GM21390 (cell line): ENCODE measurements at regions not wholly inside any gene's neighbourhood (a gene's known extent, or its start where the extent isn't known, plus 50 kb on each side); places are given as distances from the start of the nearest gene placed in this dataset.
"Not testable (repeated sequence)": the region's sequence is repeated elsewhere in the genome, so short reads cannot be mapped to it uniquely, and the experiment has no call there.

Source experiments
- ATAC-seq: cut with Tn5 transposase; IDR thresholded peaks from one replicate; pipeline ENCODE4 v1.9.1; 2021; ENCODE audit not compliant: unreplicated experiment

GRCh38 chr20:11691766-11692165 is 225.9 kb upstream of the BTBD3 start:
- no peak for ATAC-seq

GRCh38 chr20:11692567-11692966 is 225.1 kb upstream of the BTBD3 start:
- no peak for ATAC-seq

GRCh38 chr20:11694467-11694866 is 223.2 kb upstream of the BTBD3 start:
- no peak for ATAC-seq

GRCh38 chr20:11697055-11697454 is 220.6 kb upstream of the BTBD3 start:
- no peak for ATAC-seq

- no peak for ATAC-seq
Measured at GRCh38 chr20:11697646-11698045, 220.0 kb upstream of the BTBD3 start.

- no peak for ATAC-seq
Measured at GRCh38 chr20:11698124-11698523, 219.6 kb upstream of the BTBD3 start.

- no peak for ATAC-seq
Measured at GRCh38 chr20:11700831-11701230, 216.9 kb upstream of the BTBD3 start.

GRCh38 chr20:11702721-11703518 is 214.8 kb upstream of the BTBD3 start:
- ATAC-seq: no peak

- ATAC-seq: no peak
Measured at GRCh38 chr20:11705512-11705911, 212.2 kb upstream of the BTBD3 start.

- ATAC-seq: not testable (repeated sequence)
Measured at GRCh38 chr20:11708223-11708622, 209.5 kb upstream of the BTBD3 start.

GRCh38 chr20:11711214-11711613 is 206.5 kb upstream of the BTBD3 start:
- no peak for ATAC-seq

GRCh38 chr20:11712639-11713160 is 205.0 kb upstream of the BTBD3 start:
- no peak for ATAC-seq

- no peak for ATAC-seq
Measured at GRCh38 chr20:11714886-11715285, 202.8 kb upstream of the BTBD3 start.

GRCh38 chr20:11716239-11716944 is 201.3 kb upstream of the BTBD3 start:
- no peak for ATAC-seq

GRCh38 chr20:11716945-11717248 is 200.8 kb upstream of the BTBD3 start:
- ATAC-seq: no peak

GRCh38 chr20:11717562-11717961 is 200.1 kb upstream of the BTBD3 start:
- ATAC-seq: no peak

GRCh38 chr20:11718474-11719094 is 199.1 kb upstream of the BTBD3 start:
- no peak for ATAC-seq

- ATAC-seq: no peak
Measured at GRCh38 chr20:11719153-11719552, 198.5 kb upstream of the BTBD3 start.

GRCh38 chr20:11721411-11721810 is 196.3 kb upstream of the BTBD3 start:
- no peak for ATAC-seq

GRCh38 chr20:11724097-11724496 is 193.6 kb upstream of the BTBD3 start:
- ATAC-seq: no peak

GRCh38 chr20:11726026-11726425 is 191.7 kb upstream of the BTBD3 start:
- no peak for ATAC-seq

- ATAC-seq: no peak
Measured at GRCh38 chr20:11727708-11728107, 190.0 kb upstream of the BTBD3 start.
